ENCODE measurements at regions not wholly inside any gene's neighbourhood (a gene's known extent, or its start where the extent isn't known, plus 50 kb on each side); places are given as distances from the start of the nearest gene placed in this dataset.

- no peak for DNase-seq
These were observed 397.0 kb downstream of the KLF12 start for GRCh38 chr13:73737214-73737613.

GRCh38 chr13:73733706-73734105 is 400.5 kb downstream of the KLF12 start:
- DNase-seq = no peak

GRCh38 chr13:73732350-73732749 is 401.9 kb downstream of the KLF12 start:
- no peak for DNase-seq

- DNase-seq = no peak
These were observed 402.6 kb downstream of the KLF12 start for GRCh38 chr13:73731564-73731963.

GRCh38 chr13:73730014-73730413 is 404.2 kb downstream of the KLF12 start:
- DNase-seq = no peak

GRCh38 chr13:73729046-73729445 is 405.2 kb downstream of the KLF12 start:
- DNase-seq = no peak

GRCh38 chr13:73722120-73722519 is 412.1 kb downstream of the KLF12 start:
- DNase-seq = no peak

- no peak for DNase-seq
These were observed 412.6 kb downstream of the KLF12 start for GRCh38 chr13:73721571-73721970.

- no peak for DNase-seq
These were observed 413.9 kb downstream of the KLF12 start for GRCh38 chr13:73720216-73720840.

GRCh38 chr13:73718246-73718645 is 416.0 kb downstream of the KLF12 start:
- DNase-seq = no peak

GRCh38 chr13:73717632-73718031 is 416.6 kb downstream of the KLF12 start:
- no peak for DNase-seq

GRCh38 chr13:73715911-73716510 is 418.2 kb downstream of the KLF12 start:
- no peak for DNase-seq

GRCh38 chr13:73715114-73715910 is 418.9 kb downstream of the KLF12 start:
- no peak for DNase-seq

- DNase-seq = no peak
These were observed 419.7 kb downstream of the KLF12 start for GRCh38 chr13:73714522-73714921.

- DNase-seq = peak; percentile 67
These were observed 425.7 kb downstream of the KLF12 start for GRCh38 chr13:73708393-73708985.

GRCh38 chr13:73704587-73704986 is 429.6 kb downstream of the KLF12 start:
- no peak for DNase-seq

GRCh38 chr13:73703606-73704005 is 430.6 kb downstream of the KLF12 start:
- no peak for DNase-seq

- no peak for DNase-seq
These were observed 431.7 kb downstream of the KLF12 start for GRCh38 chr13:73702419-73703071.

GRCh38 chr13:73701160-73701559 is 433.0 kb downstream of the KLF12 start:
- no peak for DNase-seq

GRCh38 chr13:73698859-73699258 is 435.3 kb downstream of the KLF12 start:
- DNase-seq = no peak

GRCh38 chr13:73697166-73697565 is 437.0 kb downstream of the KLF12 start:
- DNase-seq = no peak

GRCh38 chr13:73696713-73697112 is 437.5 kb downstream of the KLF12 start:
- DNase-seq = no peak

- no peak for DNase-seq
These were observed 437.9 kb downstream of the KLF12 start for GRCh38 chr13:73696271-73696670.
